Activated T-helper 2 cell treated with anti-CD3 and anti-CD28 coated beads, Interferon-gamma antibody, Interleukin-2, Interleukin-4, amounts not matched to agents 10 μg/mL and 5 μg/mL and 100 μg/mL, durations not matched to agents 14 hours and 24 hours and 36 hours (primary cell): ENCODE measurements at regions not wholly inside any gene's neighbourhood (a gene's known extent, or its start where the extent isn't known, plus 50 kb on each side); places are given as distances from the start of the nearest gene placed in this dataset.

Experiments used
- DNase-seq: peaks from one replicate; pipeline ENCODE4 v3.0.0; 2021; ENCODE audit warnings: low spot score
- H3K27ac Mint-ChIP-seq: one replicate; pipeline ENCODE4 v1.8.0; 2021; ENCODE audit warnings: mixed read lengths
- H3K27me3 Mint-ChIP-seq: one replicate; pipeline ENCODE4 v1.8.0; 2021; ENCODE audit warnings: low read depth, mixed read lengths
- H3K36me3 Mint-ChIP-seq: one replicate; pipeline ENCODE4 v1.8.0; 2021; ENCODE audit warnings: low read depth, mixed read lengths
- H3K4me1 Mint-ChIP-seq: one replicate; pipeline ENCODE4 v1.8.0; 2021; ENCODE audit warnings: low read depth, mixed read lengths
- H3K4me3 Mint-ChIP-seq: one replicate; pipeline ENCODE4 v1.8.0; 2021; ENCODE audit warnings: low read depth, mild to moderate bottlenecking, moderate library complexity, mixed read lengths
- H3K9me3 Mint-ChIP-seq: one replicate; pipeline ENCODE4 v1.8.0; 2021; ENCODE audit warnings: mixed read lengths
- intact Hi-C: fragments of 100-400 bp; cut with micrococcal nuclease; formaldehyde crosslinking; loops from one replicate; pipeline ENCODE4 v1.15.1; 2023

- no peaks in the 10 kb centered on the region for H3K27me3 Mint-ChIP-seq
- no peak overlapping the region for H3K4me3 Mint-ChIP-seq
- peaks cover 4% of the 10 kb centered on the region for H3K4me1 Mint-ChIP-seq
- no peak for DNase-seq
- intact Hi-C loops, result no loop called here
- H3K27ac Mint-ChIP-seq, result no peak overlapping the region
- no peaks in the 10 kb centered on the region for H3K9me3 Mint-ChIP-seq
- no peaks in the 10 kb centered on the region for H3K36me3 Mint-ChIP-seq
Observed at GRCh38 chrX:39995457-39995856, 102.3 kb downstream of the BCOR start.

- DNase-seq, result no peak
Observed at GRCh38 chrX:39996536-39996935, 101.2 kb downstream of the BCOR start.

GRCh38 chrX:39998636-39999406 lies 98.9 kb downstream of the BCOR start:
- Mint-ChIP-seq H3K9me3 (no peaks in the 10 kb centered on the region), H3K4me1 (peaks cover 8% of the 10 kb centered on the region), H3K36me3 (no peaks in the 10 kb centered on the region), H3K4me3 (no peak overlapping the region), H3K27me3 (peaks cover 4% of the 10 kb centered on the region), H3K27ac (no peak overlapping the region)
- DNase-seq, result no peak
- intact Hi-C loops, result no loop called here

More at GRCh38 chrX:39996536-39996935, 101.2 kb downstream of the BCOR start:
- Mint-ChIP-seq H3K4me1 (peaks cover 4% of the 10 kb centered on the region), H3K27ac (no peak overlapping the region), H3K36me3 (no peaks in the 10 kb centered on the region), H3K27me3 (peaks cover 4% of the 10 kb centered on the region), H3K9me3 (no peaks in the 10 kb centered on the region), H3K4me3 (no peak overlapping the region)
- intact Hi-C loops, result no loop called here
